ENCODE measurements at regions not wholly inside any gene's neighbourhood (a gene's known extent, or its start where the extent isn't known, plus 50 kb on each side); places are given as distances from the start of the nearest gene placed in this dataset.

GRCh38 chr21:35485364-35485763, 436.3 kb upstream of the RUNX1 start:
- ATAC-seq (no peak), DNase-seq (no peak)
- Histone ChIP-seq H3K27ac (no peak overlapping the region), H3K4me3 (no peak overlapping the region), H3K9me3 (no peaks in the 10 kb centered on the region), H3K4me1 (no peaks in the 10 kb centered on the region), H3K36me3 (no peaks in the 10 kb centered on the region), H3K27me3 (no peaks in the 10 kb centered on the region)
- intact Hi-C loops (cut with DNase I) = no loop called here
- TF ChIP-seq, protein P1, sequence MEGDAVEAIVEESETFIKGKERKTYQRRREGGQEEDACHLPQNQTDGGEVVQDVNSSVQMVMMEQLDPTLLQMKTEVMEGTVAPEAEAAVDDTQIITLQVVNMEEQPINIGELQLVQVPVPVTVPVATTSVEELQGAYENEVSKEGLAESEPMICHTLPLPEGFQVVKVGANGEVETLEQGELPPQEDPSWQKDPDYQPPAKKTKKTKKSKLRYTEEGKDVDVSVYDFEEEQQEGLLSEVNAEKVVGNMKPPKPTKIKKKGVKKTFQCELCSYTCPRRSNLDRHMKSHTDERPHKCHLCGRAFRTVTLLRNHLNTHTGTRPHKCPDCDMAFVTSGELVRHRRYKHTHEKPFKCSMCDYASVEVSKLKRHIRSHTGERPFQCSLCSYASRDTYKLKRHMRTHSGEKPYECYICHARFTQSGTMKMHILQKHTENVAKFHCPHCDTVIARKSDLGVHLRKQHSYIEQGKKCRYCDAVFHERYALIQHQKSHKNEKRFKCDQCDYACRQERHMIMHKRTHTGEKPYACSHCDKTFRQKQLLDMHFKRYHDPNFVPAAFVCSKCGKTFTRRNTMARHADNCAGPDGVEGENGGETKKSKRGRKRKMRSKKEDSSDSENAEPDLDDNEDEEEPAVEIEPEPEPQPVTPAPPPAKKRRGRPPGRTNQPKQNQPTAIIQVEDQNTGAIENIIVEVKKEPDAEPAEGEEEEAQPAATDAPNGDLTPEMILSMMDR (IDR thresholded peaks at IDR 0.05) = no peak

- TF ChIP-seq, protein P1 (IDR thresholded peaks at IDR 0.05) = no peak
- ATAC-seq (no peak), DNase-seq (no peak)
- intact Hi-C loops (cut with DNase I) = no loop called here
- no peaks in the 10 kb centered on the region for H3K27me3 ChIP-seq
- no peaks in the 10 kb centered on the region for H3K4me1 ChIP-seq
- no peaks in the 10 kb centered on the region for H3K9me3 ChIP-seq
- no peak overlapping the region for H3K27ac ChIP-seq
- no peak overlapping the region for H3K4me3 ChIP-seq
- H3K36me3 ChIP-seq = no peaks in the 10 kb centered on the region
Observed at GRCh38 chr21:35484851-35485250, 435.7 kb upstream of the RUNX1 start.

DNA sequence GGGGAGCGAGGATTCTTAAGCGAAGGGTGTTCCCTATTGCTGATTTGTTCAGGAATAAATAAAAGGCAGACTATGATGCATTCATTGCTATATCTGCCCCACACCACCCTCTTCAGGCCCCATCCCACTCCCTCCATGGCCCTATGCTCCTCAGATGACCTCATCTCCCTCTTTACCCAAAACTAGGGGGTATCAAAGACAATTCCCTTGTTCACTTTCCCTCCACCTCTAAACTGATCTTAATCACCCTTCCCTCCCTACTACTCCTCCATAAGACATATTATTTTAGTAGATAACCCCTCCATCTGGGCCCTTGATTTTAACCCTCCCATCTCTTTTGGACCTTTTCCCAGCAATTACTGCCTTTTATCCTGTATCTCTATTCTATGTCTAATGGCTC, 434.9 kb upstream of the RUNX1 start:
- no peaks in the 10 kb centered on the region for H3K9me3 ChIP-seq
- no peak overlapping the region for H3K27ac ChIP-seq
- DNase-seq = no peak
- H3K36me3 ChIP-seq = no peaks in the 10 kb centered on the region
- H3K4me3 ChIP-seq = no peak overlapping the region
- H3K27me3 ChIP-seq = no peaks in the 10 kb centered on the region
- TF ChIP-seq, protein P1 (IDR thresholded peaks at IDR 0.05) = no peak
- H3K4me1 ChIP-seq = no peaks in the 10 kb centered on the region
- intact Hi-C loops (cut with DNase I) = no loop called here
- ATAC-seq = no peak

- Histone ChIP-seq H3K9me3 (no peaks in the 10 kb centered on the region), H3K27ac (no peak overlapping the region), H3K4me3 (no peak overlapping the region), H3K36me3 (no peaks in the 10 kb centered on the region), H3K27me3 (no peaks in the 10 kb centered on the region), H3K4me1 (no peaks in the 10 kb centered on the region)
- ATAC-seq = no peak
- TF ChIP-seq, protein P1 (IDR thresholded peaks at IDR 0.05) = no peak
- no peak for DNase-seq
- intact Hi-C loops (cut with DNase I) = no loop called here
Observed at GRCh38 chr21:35482933-35483662, 434.0 kb upstream of the RUNX1 start.

DNA sequence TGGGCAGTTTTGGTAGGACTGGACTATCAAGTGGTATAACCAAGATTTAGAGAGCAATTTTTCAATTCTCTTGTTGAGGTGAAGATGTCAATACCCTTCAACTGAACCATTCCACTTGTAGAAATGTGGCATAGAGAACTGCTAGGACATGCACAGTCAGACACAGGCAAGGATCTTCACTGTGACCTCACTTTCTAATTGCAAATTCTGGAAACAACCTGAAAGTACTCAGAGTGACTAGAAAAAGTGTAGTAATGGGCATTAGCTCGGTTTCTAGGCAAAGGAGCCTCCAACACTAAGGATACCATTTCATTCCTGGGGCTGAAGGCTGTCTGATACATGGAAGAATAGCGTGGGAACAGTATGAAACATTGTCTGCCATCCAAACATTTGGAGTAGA, 433.0 kb upstream of the RUNX1 start:
- H3K4me3 ChIP-seq = no peak overlapping the region
- TF ChIP-seq, protein P1 (IDR thresholded peaks at IDR 0.05) = no peak
- no peaks in the 10 kb centered on the region for H3K27me3 ChIP-seq
- H3K4me1 ChIP-seq = no peaks in the 10 kb centered on the region
- H3K27ac ChIP-seq = no peak overlapping the region
- H3K36me3 ChIP-seq = no peaks in the 10 kb centered on the region
- intact Hi-C loops (cut with DNase I) = no loop called here
- ATAC-seq = no peak
- no peaks in the 10 kb centered on the region for H3K9me3 ChIP-seq
- DNase-seq = no peak

- TF ChIP-seq, protein P1 (IDR thresholded peaks at IDR 0.05) = no peak
- Histone ChIP-seq H3K27me3 (no peaks in the 10 kb centered on the region), H3K27ac (no peak overlapping the region), H3K4me1 (no peaks in the 10 kb centered on the region), H3K9me3 (no peaks in the 10 kb centered on the region), H3K4me3 (no peak overlapping the region), H3K36me3 (no peaks in the 10 kb centered on the region)
- intact Hi-C loops (cut with DNase I) = no loop called here
- ATAC-seq (no peak), DNase-seq (no peak)
Observed at GRCh38 chr21:35481005-35481404, 431.9 kb upstream of the RUNX1 start.

All from upper lobe of right lung (tissue), 1 donor.